Neuron (in vitro differentiated cells): ENCODE measurements at regions not wholly inside any gene's neighbourhood (a gene's known extent, or its start where the extent isn't known, plus 50 kb on each side); places are given as distances from the start of the nearest gene placed in this dataset.

Experiments
- H2AFZ ChIP-seq: one replicate; pipeline ENCODE4 v1.6.1; 2013; ENCODE audit warnings: low read depth, mild to moderate bottlenecking, inconsistent platforms, low read length, moderate library complexity
- H3K27me3 ChIP-seq: one replicate; pipeline ENCODE4 v1.6.1; 2013; ENCODE audit warnings: low read length; ENCODE audit not compliant: insufficient read depth
- H3K36me3 ChIP-seq: one replicate; pipeline ENCODE4 v1.6.1; 2013; ENCODE audit warnings: low read length; ENCODE audit not compliant: insufficient read depth
- H3K4me1 ChIP-seq: one replicate; pipeline ENCODE4 v1.6.1; 2013; ENCODE audit warnings: low read length; ENCODE audit not compliant: insufficient read depth
- H3K4me3 ChIP-seq: 2 replicates; pipeline ENCODE4 v1.5.1; 2013; ENCODE audit warnings: mild to moderate bottlenecking, low read length, moderate library complexity
- H3K9me3 ChIP-seq: one replicate; pipeline ENCODE4 v1.6.1; 2013; ENCODE audit warnings: low read length

DNA sequence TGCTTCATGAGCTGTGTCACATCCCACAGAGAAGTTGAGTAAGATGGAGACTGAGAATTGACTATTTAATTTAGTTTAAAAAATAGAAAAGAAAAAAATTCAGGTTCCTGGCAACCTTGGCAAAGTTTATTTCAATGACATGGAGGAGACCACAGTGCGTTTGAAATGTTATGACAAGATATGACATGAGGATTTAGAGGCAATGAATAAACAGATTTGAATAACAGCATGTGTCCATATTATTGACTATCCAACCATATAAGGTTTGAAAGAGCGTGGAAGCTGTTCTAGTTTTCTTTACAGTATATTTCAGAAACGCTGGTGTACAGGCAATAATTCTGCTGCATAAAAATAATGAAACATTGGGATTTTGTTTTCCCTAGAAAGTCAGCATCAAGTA is 303.9 kb downstream of the SMOC2 start:
- no peaks in the 10 kb centered on the region for H3K36me3 ChIP-seq
- H2AFZ ChIP-seq = no peak overlapping the region
- H3K4me1 ChIP-seq = no peaks in the 10 kb centered on the region
- H3K4me3 ChIP-seq = no peak overlapping the region
- no peaks in the 10 kb centered on the region for H3K9me3 ChIP-seq
- no peaks in the 10 kb centered on the region for H3K27me3 ChIP-seq

DNA sequence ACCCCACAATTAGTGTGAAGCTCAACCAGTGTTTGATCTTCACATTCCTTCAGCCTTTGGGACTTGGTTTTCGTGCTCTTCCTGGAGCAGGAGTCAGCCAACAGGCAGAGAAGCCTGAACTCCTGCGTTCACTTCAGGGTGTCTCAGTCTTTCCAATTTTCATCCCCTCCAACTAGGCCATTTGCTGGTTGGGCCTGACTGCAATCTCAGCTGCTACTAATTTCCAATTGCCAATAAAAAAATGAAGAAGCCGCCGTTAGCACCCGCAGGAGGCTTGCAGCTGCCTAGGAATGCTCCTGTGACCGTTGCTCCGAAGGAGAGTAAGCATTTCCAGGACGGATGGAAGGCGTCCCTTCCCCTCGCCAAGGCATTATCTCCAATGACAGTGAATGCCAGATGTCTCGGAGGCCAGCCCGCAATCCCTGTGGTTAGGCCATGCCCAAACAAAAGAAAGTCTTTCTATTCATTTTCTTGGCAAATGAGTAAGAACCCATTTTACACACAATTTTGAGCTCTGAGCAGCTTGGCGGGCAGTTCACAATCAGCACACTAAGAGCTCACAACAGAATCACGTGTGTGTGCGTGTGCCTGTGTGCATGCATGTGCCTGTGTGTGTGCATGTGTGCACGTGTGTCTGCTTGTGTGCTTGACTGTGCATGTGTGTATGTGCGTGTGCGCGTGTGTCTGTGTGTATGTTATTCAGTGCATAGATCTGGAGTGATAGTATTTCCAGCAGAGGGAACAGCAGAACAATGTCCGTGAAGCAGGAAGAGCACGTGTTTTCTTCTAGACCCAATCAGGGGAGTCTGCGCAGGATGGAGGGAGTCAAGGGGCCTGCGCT is 301.2 kb downstream of the SMOC2 start:
- Histone ChIP-seq H2AFZ (no peak overlapping the region), H3K9me3 (no peaks in the 10 kb centered on the region), H3K4me1 (no peaks in the 10 kb centered on the region), H3K4me3 (no peak overlapping the region), H3K27me3 (no peaks in the 10 kb centered on the region), H3K36me3 (no peaks in the 10 kb centered on the region)

DNA sequence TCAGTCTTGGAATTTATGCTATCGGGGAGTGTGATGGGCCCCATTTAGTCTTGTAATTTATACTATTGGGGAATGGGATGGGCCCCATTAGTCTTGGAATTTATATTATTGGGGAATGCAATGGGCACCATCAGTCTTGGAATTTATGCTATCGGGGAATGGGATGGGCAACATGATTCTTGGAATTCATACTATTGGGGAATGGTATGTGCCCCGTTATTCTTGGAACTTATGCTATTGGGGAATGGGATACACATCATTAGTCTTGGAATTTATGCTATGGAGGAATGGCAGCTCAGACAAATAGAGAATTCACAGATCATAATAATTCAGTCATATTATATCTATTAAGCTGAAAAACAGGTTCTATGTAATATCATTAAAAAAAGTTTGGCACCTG is 300.3 kb downstream of the SMOC2 start:
- no peaks in the 10 kb centered on the region for H3K27me3 ChIP-seq
- H3K9me3 ChIP-seq = no peaks in the 10 kb centered on the region
- no peaks in the 10 kb centered on the region for H3K4me1 ChIP-seq
- H2AFZ ChIP-seq = no peak overlapping the region
- H3K4me3 ChIP-seq = no peak overlapping the region
- no peaks in the 10 kb centered on the region for H3K36me3 ChIP-seq

DNA sequence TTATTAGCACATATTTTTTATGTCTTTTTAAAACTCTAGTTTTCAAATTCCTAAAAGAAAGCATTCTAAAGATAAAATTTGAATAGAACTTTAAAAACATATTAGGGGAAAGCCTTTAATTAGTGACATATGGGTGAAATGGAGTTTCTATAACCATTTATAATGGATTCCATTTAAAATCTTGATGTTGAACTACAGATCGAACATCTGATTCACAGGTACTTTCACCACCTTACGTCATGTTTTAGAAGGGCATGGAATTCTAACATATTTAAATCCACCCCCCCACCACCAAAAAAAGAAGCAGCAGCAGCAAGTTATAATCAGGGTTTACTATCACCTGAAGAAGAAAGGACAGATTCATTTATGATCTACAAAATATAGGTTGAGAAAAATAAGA is 298.4 kb downstream of the SMOC2 start:
- H3K36me3 ChIP-seq = no peaks in the 10 kb centered on the region
- no peak overlapping the region for H3K4me3 ChIP-seq
- H3K4me1 ChIP-seq = no peaks in the 10 kb centered on the region
- H2AFZ ChIP-seq = no peak overlapping the region
- H3K27me3 ChIP-seq = no peaks in the 10 kb centered on the region
- H3K9me3 ChIP-seq = no peaks in the 10 kb centered on the region

DNA sequence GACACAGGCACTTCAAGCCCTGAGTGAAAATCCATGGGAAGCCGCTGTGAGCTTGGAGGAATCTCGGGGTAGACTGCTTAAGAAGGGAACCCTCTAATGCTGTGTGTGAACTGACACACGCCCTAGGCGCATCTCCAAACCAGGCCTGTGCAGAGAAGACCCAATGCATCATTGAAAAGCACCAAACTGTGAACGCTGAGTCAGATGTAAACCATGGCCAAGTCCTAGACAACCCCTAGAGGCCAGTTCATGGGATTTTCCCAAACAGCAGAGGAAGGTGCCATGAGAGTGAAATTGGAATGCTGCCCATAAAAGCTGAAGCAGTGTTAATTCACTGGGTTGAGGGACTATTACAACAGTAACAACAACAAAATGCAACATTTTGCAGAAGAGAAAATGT is 296.5 kb downstream of the SMOC2 start:
- H2AFZ ChIP-seq = no peak overlapping the region
- no peaks in the 10 kb centered on the region for H3K4me1 ChIP-seq
- no peaks in the 10 kb centered on the region for H3K36me3 ChIP-seq
- H3K4me3 ChIP-seq = no peak overlapping the region
- H3K27me3 ChIP-seq = no peaks in the 10 kb centered on the region
- H3K9me3 ChIP-seq = no peaks in the 10 kb centered on the region

DNA sequence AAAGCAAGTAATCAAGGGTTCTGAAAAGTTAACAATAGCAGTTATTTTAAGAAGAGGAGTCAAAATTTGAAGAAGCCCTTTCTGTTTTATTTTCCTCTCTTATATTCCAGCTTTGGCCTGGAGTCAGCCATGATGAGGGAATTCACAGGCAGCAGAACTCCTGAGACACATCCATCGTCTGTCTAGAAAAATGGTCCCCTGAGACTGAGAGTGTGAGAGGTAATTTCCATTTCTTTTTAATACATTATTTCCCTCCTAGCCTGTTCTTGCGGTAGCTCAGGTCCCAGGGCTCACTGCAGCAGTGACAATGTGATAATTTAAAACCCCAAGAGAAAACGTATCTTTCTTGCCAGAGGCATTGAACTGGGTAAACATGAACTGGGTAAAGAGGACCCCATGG is 296.0 kb downstream of the SMOC2 start:
- Histone ChIP-seq H2AFZ (no peak overlapping the region), H3K9me3 (no peaks in the 10 kb centered on the region), H3K4me1 (no peaks in the 10 kb centered on the region), H3K27me3 (no peaks in the 10 kb centered on the region), H3K36me3 (no peaks in the 10 kb centered on the region), H3K4me3 (no peak overlapping the region)

- no peak overlapping the region for H2AFZ ChIP-seq
- H3K27me3 ChIP-seq = no peaks in the 10 kb centered on the region
- no peaks in the 10 kb centered on the region for H3K36me3 ChIP-seq
- H3K9me3 ChIP-seq = no peaks in the 10 kb centered on the region
- no peaks in the 10 kb centered on the region for H3K4me1 ChIP-seq
- no peak overlapping the region for H3K4me3 ChIP-seq
Observed at GRCh38 chr6:168736039-168736438, 295.1 kb downstream of the SMOC2 start.

DNA sequence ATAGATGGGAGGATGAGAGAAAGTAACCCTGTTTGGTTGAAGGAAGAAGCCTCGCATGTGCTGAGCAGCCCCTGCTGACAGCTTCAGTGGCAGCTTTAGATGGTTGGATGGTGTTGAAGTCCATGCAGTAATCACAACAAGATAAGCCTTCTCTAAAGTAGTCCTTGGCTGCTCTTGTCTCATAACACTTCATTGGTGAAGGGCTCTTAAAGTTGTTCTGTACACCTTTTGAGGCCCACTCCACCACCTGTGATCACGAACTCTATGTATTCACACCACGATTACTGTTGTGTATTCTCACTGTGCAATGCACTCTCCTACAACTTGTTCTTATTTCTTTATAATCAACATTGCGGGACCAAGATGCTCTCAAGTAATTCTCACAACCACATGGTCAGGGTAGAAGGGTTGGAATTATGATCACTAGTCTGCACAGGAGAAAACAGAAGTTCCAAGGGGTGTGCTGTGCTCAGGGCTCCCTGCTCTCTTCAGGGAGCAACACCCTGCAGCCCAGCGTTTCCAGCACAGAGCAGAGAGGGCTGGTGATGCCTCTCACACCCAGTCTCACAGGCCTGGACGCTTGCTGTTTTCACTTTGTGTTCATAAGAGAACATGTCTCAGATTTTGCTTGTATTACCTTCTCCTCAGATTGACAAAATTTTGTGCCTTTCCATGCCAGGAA is 294.4 kb downstream of the SMOC2 start:
- Histone ChIP-seq H3K4me1 (no peaks in the 10 kb centered on the region), H2AFZ (no peak overlapping the region), H3K4me3 (no peak overlapping the region), H3K27me3 (no peaks in the 10 kb centered on the region), H3K36me3 (no peaks in the 10 kb centered on the region), H3K9me3 (no peaks in the 10 kb centered on the region)

DNA sequence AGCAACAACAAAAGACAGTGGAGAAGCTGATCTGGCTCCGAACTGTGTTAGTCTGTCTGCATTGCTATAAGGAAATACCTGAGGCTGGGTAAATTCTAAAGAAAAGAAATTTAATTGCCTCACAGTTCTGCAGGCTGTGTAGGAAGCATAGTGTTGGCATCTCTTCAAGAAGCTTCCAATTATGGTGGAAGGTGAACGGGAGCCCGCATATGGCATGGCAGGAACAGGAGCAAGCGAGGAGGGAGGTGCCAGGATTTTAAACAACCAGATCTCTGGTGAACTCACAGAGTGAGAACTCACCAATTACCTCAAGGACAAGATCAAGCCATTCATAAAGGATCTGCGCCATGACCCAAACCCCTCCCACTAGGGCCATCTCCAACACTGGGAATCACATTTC is 293.5 kb downstream of the SMOC2 start:
- H2AFZ ChIP-seq = no peak overlapping the region

DNA sequence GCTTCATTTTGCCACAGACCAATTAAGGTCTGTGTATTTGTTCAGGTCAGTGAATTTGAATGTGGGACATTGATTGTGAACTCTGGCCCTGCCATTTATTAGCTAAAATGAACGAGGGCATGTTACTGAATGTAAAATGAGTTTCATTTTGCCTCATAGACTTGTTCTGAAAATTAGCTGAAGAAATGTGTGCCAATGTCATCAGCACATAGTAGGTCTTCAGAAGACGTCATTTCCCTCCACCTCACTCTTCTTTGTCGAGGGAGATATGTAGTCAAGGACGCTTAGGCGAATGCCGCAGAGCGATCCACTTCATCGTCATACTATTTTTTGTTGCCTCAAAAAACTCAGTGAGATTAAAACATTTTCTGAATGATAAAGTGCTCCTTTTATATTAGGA is 291.7 kb downstream of the SMOC2 start:
- no peak overlapping the region for H2AFZ ChIP-seq
- H3K9me3 ChIP-seq = no peaks in the 10 kb centered on the region
- H3K27me3 ChIP-seq = no peaks in the 10 kb centered on the region
- H3K4me3 ChIP-seq = no peak overlapping the region
- no peaks in the 10 kb centered on the region for H3K36me3 ChIP-seq
- no peaks in the 10 kb centered on the region for H3K4me1 ChIP-seq

More for the DNA sequence above, 293.5 kb downstream of the SMOC2 start:
- no peaks in the 10 kb centered on the region for H3K36me3 ChIP-seq
- H3K27me3 ChIP-seq = no peaks in the 10 kb centered on the region
- no peaks in the 10 kb centered on the region for H3K9me3 ChIP-seq
- H3K4me1 ChIP-seq = no peaks in the 10 kb centered on the region
- no peak overlapping the region for H3K4me3 ChIP-seq

DNA sequence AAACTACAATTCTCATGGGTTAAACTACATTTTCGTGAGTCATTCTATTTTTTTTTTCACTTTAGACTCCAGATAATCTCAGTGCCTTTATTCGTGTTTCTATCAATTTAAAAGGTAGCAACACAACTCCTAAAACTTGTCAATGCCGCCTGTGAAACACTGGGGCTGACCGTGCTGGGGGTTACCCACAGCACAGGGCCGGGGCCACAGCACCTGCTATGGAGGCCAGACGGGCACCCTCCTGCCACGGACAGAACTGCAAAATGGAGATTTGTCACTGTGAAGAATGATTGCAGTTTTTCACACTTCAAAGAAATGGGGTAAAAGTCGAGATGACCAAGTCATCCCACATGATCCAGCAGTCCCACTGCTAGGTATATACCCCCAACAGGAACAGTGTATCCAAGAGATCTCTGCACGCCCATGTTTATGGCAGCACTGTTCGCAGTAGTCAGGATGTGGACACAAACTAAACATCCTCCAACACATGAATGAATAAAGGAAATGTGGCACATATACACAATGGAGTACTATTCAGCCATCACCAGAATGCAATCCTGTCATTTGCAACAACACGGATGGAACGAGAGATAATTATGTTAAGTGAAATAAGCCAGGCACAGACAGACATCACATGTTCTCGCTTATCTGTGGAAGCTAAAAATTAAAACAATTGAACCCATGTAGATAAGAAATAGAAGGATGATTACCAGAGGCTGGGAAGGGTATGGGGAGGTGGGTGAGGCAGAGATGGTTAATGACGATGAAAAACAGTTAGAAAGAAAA is 290.1 kb downstream of the SMOC2 start:
- Histone ChIP-seq H3K4me1 (no peaks in the 10 kb centered on the region), H2AFZ (no peak overlapping the region), H3K4me3 (no peak overlapping the region), H3K36me3 (no peaks in the 10 kb centered on the region), H3K27me3 (no peaks in the 10 kb centered on the region), H3K9me3 (no peaks in the 10 kb centered on the region)

- Histone ChIP-seq H3K36me3 (no peaks in the 10 kb centered on the region), H3K4me3 (no peak overlapping the region), H2AFZ (no peak overlapping the region), H3K27me3 (no peaks in the 10 kb centered on the region), H3K4me1 (peaks cover 2% of the 10 kb centered on the region), H3K9me3 (peaks cover 7% of the 10 kb centered on the region)
Observed at GRCh38 chr6:168728056-168728455, 287.1 kb downstream of the SMOC2 start.

GRCh38 chr6:168726312-168726856 is 285.4 kb downstream of the SMOC2 start:
- H3K4me1 ChIP-seq = peaks cover 2% of the 10 kb centered on the region
- H3K9me3 ChIP-seq = peaks cover 12% of the 10 kb centered on the region
- H3K36me3 ChIP-seq = no peaks in the 10 kb centered on the region
- H2AFZ ChIP-seq = no peak overlapping the region
- H3K4me3 ChIP-seq = no peak overlapping the region
- no peaks in the 10 kb centered on the region for H3K27me3 ChIP-seq
